Right lobe of liver (tissue), 4 donors: ENCODE measurements at regions not wholly inside any gene's neighbourhood (a gene's known extent, or its start where the extent isn't known, plus 50 kb on each side); places are given as distances from the start of the nearest gene placed in this dataset.

ENCODE experiments used
- POLR2A ChIP-seq: fragments of 450-650 bp; IDR thresholded peaks from one replicate; pipeline ENCODE4 v1.6.1; 2017; ENCODE audit warnings: antibody characterized with exemption, mild to moderate bottlenecking
- TF ChIP-seq, protein P1 (sequence below), 4 donors: fragments of 200-600 bp in 3 of 4; fragments of 450-650 bp in 1 of 4; IDR thresholded peaks; one replicate each; pipeline versions ENCODE4 v1.5.1 to v1.8.0; 2016 to 2022; ENCODE audit warnings: antibody characterized with exemption in 4 of 4, mild to moderate bottlenecking in 2 of 4
- donor health status: DM: no; HTN: no; CAD: no.
- donor health status: DM: no; HTN: no; CAD: no.
- donor health status: DM: no; HTN: yes; CAD: no.

DNA sequence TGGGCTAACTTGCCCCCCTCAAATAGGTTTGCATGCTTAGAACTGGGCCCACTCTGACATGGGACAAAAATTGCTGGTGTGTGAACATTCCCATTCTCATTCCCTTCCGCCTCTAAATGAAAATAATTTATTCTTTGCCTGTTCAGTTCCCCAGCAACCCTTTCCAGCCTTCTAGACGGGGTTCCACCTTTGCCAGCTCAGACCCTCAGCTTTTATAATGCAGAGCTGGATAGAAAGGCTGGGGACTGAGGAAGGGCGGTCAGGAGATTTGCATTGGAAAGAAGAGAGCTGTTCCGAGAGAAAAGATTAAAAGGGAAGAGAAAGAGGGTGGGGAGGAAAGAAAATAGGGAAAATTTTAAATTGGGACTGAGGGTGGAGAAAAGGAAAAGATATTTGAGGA is 151.1 kb upstream of the WSCD1 start:
- no peak for TF ChIP-seq POLR2A
- TF ChIP-seq, protein P1, sequence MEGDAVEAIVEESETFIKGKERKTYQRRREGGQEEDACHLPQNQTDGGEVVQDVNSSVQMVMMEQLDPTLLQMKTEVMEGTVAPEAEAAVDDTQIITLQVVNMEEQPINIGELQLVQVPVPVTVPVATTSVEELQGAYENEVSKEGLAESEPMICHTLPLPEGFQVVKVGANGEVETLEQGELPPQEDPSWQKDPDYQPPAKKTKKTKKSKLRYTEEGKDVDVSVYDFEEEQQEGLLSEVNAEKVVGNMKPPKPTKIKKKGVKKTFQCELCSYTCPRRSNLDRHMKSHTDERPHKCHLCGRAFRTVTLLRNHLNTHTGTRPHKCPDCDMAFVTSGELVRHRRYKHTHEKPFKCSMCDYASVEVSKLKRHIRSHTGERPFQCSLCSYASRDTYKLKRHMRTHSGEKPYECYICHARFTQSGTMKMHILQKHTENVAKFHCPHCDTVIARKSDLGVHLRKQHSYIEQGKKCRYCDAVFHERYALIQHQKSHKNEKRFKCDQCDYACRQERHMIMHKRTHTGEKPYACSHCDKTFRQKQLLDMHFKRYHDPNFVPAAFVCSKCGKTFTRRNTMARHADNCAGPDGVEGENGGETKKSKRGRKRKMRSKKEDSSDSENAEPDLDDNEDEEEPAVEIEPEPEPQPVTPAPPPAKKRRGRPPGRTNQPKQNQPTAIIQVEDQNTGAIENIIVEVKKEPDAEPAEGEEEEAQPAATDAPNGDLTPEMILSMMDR (IDR thresholded peaks at IDR 0.05): no peak
